GM21717 (cell line): ENCODE measurements at regions not wholly inside any gene's neighbourhood (a gene's known extent, or its start where the extent isn't known, plus 50 kb on each side); places are given as distances from the start of the nearest gene placed in this dataset.

Source experiments
- ATAC-seq: cut with Tn5 transposase; IDR thresholded peaks from one replicate; pipeline ENCODE4 v1.9.1; 2021; ENCODE audit warnings: mild to moderate bottlenecking, moderate library complexity; ENCODE audit not compliant: unreplicated experiment

GRCh38 chr4:32745351-32745750, 2025.2 kb downstream of the PCDH7 start:
- ATAC-seq = no peak

- no peak for ATAC-seq
These were observed 2027.9 kb downstream of the PCDH7 start for GRCh38 chr4:32748061-32748460.

GRCh38 chr4:32748498-32748897, 2028.3 kb downstream of the PCDH7 start:
- ATAC-seq = no peak

DNA sequence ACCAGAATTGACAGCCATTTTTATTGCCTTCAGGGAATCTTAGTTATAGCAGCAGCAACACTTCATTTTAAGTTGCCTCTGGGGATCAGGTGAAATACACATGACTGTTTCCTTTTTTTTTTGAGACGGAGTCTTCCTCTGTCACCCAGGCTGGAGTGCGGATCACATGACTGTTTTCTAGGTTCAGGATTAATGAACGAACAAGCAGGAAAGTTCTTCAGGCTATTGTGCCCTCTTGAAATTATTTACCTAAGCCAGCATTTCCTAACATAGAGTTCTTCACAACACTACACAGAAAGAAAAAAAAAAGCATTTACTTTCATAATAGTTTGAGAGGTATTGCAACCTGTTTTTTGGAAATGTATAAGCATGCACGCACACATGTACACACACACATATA, 2032.8 kb downstream of the PCDH7 start:
- no peak for ATAC-seq

GRCh38 chr4:32768664-32769389, 2048.7 kb downstream of the PCDH7 start:
- ATAC-seq = no peak

GRCh38 chr4:32771491-32771890, 2051.3 kb downstream of the PCDH7 start:
- ATAC-seq = no peak

DNA sequence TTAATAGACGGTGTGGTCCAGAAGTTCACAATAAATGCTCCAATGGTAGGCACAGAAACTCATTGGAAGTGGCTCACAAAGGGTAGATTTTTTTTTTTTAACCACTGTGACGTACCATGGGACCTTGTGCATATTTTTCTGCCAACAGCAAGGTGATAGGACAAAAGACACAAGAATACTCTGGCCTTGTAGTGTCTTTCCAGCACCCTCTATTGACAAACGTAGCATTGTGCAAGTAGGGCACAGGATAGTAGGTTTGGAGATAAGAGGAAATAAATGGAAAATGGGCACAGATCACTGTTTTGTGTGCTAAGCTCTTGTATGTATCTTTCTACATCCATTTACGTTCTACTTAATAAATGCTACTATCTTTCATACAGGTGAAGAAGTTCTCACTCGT, 2054.9 kb downstream of the PCDH7 start:
- no peak for ATAC-seq

DNA sequence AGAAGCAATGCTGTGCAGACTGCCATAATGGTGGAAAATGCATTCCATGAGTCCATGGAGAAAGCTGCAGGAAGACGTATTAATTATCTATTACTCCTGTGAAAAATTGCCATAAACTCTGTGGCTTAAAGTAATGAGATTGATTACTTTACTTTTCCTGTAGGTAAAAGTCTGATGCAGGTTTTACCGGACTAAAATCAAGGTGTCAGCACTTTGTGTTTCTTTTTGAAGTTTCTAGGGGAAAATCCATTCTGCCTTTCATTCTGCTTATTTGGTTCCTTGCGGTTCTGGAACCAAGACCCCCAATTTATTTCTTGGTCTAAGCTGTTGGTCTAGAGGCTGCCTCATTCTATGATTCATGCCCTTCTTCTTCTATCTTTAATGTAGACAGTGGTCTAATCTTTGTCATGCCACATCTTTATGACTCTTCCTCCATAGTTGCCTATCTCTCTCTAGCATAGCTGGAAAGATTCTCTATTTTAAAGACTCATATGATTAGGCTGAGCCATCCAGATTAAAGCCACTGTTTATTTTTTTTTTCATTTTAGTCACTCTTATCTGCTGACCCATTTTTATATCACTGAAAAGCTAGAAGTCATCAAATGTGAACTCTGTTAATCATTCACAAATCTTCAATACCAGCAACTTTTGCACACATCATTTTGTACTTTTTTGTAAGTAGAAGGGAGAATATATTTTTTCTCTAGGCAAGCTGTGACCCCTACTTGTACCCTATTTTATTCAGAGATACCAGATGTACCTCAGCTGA, 2056.4 kb downstream of the PCDH7 start:
- no peak for ATAC-seq

DNA sequence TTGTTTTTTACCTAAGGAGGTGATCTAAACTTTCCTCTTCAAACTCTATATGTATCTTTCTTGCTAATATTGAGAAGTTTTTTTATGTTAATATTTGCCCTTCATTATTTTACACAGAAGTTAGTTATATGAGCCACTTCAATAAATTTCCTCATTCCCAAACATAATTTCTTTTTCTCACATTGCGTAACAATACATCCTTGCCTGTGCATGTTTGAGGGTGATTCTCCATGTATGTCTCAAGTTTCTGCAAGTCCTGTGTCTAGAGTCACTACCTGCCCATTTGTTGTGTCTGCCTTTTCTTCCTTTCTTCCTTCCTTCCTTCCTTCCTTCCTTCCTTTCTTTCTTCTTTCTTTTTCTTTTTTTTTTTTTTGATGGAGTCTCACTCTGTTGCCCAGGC, 2057.9 kb downstream of the PCDH7 start:
- no peak for ATAC-seq

DNA sequence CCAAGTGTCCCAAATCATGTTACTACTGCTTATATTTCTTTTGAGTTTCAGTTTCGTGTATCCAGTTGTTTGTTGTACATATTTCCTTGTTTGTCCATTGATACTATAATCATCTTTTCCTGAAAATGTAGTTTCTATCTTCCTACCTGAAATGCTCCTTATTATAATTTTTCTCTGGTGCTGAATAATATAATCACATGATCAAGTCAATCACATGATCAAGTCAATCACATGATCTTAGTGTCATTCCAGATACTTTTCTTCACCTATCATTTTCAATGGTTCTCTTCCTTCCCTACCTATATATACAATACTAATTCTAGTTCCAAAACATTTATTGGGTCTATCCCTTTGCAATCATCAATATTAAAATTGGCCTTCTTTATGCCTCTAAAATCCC, 2058.8 kb downstream of the PCDH7 start:
- no peak for ATAC-seq

DNA sequence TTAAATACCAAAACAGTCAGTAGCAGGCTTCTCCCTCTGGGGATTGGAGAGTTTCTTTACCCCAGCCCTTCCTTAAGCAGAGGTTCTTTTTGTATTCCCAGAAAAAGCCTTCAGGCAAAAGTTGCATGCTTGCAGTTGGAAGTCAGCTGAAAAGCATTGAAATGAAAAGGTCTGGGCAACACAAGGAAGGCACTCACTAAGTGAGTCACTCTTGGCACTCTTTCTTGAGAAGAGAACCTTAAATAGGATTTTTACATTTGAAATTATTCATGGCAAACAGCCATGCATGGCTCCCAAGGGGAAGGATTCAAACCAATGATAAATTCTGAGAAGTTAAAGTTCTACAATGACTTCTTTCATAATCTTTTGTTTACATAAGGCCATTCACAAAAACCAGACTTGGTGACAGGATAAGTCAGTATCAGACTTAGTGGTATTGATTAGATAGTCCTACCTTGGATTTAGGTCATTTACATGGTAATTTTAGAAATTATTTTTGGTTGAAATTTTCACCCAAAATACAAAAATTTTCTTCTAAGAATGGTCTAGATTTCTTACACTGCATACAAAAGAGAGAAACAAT, 2068.9 kb downstream of the PCDH7 start:
- ATAC-seq = no peak

- ATAC-seq = no peak
These were observed 2070.6 kb downstream of the PCDH7 start for GRCh38 chr4:32790803-32791202.

GRCh38 chr4:32798471-32799159, 2078.4 kb downstream of the PCDH7 start:
- no peak for ATAC-seq

DNA sequence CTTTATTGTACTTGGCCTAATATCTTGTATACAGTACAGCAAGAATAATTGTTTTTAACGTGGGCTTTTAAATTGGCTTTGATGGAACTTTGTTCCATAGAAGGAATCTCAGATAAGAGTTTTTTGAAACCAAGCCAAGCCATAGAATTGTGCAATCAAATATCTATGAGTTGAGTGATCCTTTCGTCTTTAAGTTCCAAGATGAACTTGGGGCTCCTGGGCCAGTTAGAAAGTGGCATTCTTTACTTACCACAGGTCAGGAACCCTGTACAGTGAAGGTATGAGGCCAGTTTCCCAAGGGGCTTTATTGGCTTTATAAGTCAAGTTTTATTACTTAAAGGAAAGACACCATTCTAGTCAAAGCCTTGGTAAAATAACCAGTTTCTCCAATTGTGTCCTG, 2104.2 kb downstream of the PCDH7 start:
- ATAC-seq = no peak

GRCh38 chr4:32826169-32826568, 2106.0 kb downstream of the PCDH7 start:
- ATAC-seq = no peak

GRCh38 chr4:32830160-32830559, 2110.0 kb downstream of the PCDH7 start:
- no peak for ATAC-seq

GRCh38 chr4:32831104-32831503, 2110.9 kb downstream of the PCDH7 start:
- no peak for ATAC-seq

GRCh38 chr4:32840461-32841189, 2120.5 kb downstream of the PCDH7 start:
- ATAC-seq = no peak

GRCh38 chr4:32841217-32841616, 2121.0 kb downstream of the PCDH7 start:
- no peak for ATAC-seq

- ATAC-seq = no peak
These were observed 2127.3 kb downstream of the PCDH7 start for GRCh38 chr4:32847461-32847860.

- ATAC-seq = no peak
These were observed 2135.5 kb downstream of the PCDH7 start for GRCh38 chr4:32855622-32856021.
